ENCODE measurements at regions not wholly inside any gene's neighbourhood (a gene's known extent, or its start where the extent isn't known, plus 50 kb on each side); places are given as distances from the start of the nearest gene placed in this dataset.

- TF ChIP-seq GATA2 (IDR thresholded peaks at IDR 0.05; ENCODE audit: low read depth, low read length) (no peak), GATA3 (IDR thresholded peaks at IDR 0.05; ENCODE audit: low read depth, low read length) (no peak)
These were observed 306.7 kb downstream of the EPB41L4A start for GRCh38 chr5:112112346-112112745.

GRCh38 chr5:112109331-112110007 lies 309.6 kb downstream of the EPB41L4A start:
- TF ChIP-seq GATA3 (IDR thresholded peaks at IDR 0.05; ENCODE audit: low read depth, low read length) = no peak
- TF ChIP-seq GATA2 (IDR thresholded peaks at IDR 0.05; ENCODE audit: low read depth, low read length) = no peak

GRCh38 chr5:112106878-112107277 lies 312.2 kb downstream of the EPB41L4A start:
- no peak for TF ChIP-seq GATA3 (IDR thresholded peaks at IDR 0.05; ENCODE audit: low read depth, low read length)
- TF ChIP-seq GATA2 (IDR thresholded peaks at IDR 0.05; ENCODE audit: low read depth, low read length) = no peak

- no peak for TF ChIP-seq GATA3 (IDR thresholded peaks at IDR 0.05; ENCODE audit: low read depth, low read length)
- TF ChIP-seq GATA2 (IDR thresholded peaks at IDR 0.05; ENCODE audit: low read depth, low read length) = no peak
These were observed 321.3 kb downstream of the EPB41L4A start for GRCh38 chr5:112097768-112098167.

- no peak for TF ChIP-seq GATA3 (IDR thresholded peaks at IDR 0.05; ENCODE audit: low read depth, low read length)
- no peak for TF ChIP-seq GATA2 (IDR thresholded peaks at IDR 0.05; ENCODE audit: low read depth, low read length)
These were observed 330.2 kb upstream of the NREP start for GRCh38 chr5:112087222-112087621.

- TF ChIP-seq GATA2 (IDR thresholded peaks at IDR 0.05; ENCODE audit: low read depth, low read length) (no peak), GATA3 (IDR thresholded peaks at IDR 0.05; ENCODE audit: low read depth, low read length) (no peak)
These were observed 329.7 kb upstream of the NREP start for GRCh38 chr5:112086740-112087139.

- TF ChIP-seq GATA2 (IDR thresholded peaks at IDR 0.05; ENCODE audit: low read depth, low read length) = no peak
- no peak for TF ChIP-seq GATA3 (IDR thresholded peaks at IDR 0.05; ENCODE audit: low read depth, low read length)
These were observed 327.2 kb upstream of the NREP start for GRCh38 chr5:112084149-112084548.

- TF ChIP-seq GATA3 (IDR thresholded peaks at IDR 0.05; ENCODE audit: low read depth, low read length) = no peak
- TF ChIP-seq GATA2 (IDR thresholded peaks at IDR 0.05; ENCODE audit: low read depth, low read length) = no peak
These were observed 326.6 kb upstream of the NREP start for GRCh38 chr5:112083623-112084022.

- no peak for TF ChIP-seq GATA3 (IDR thresholded peaks at IDR 0.05; ENCODE audit: low read depth, low read length)
- TF ChIP-seq GATA2 (IDR thresholded peaks at IDR 0.05; ENCODE audit: low read depth, low read length) = no peak
These were observed 320.2 kb upstream of the NREP start for GRCh38 chr5:112077180-112077579.

- TF ChIP-seq GATA2 (IDR thresholded peaks at IDR 0.05; ENCODE audit: low read depth, low read length) = no peak
- no peak for TF ChIP-seq GATA3 (IDR thresholded peaks at IDR 0.05; ENCODE audit: low read depth, low read length)
These were observed 313.0 kb upstream of the NREP start for GRCh38 chr5:112070022-112070421.

- no peak for TF ChIP-seq GATA2 (IDR thresholded peaks at IDR 0.05; ENCODE audit: low read depth, low read length)
- TF ChIP-seq GATA3 (IDR thresholded peaks at IDR 0.05; ENCODE audit: low read depth, low read length) = no peak
These were observed 312.3 kb upstream of the NREP start for GRCh38 chr5:112069329-112069728.

- TF ChIP-seq GATA2 (IDR thresholded peaks at IDR 0.05; ENCODE audit: low read depth, low read length) (no peak), GATA3 (IDR thresholded peaks at IDR 0.05; ENCODE audit: low read depth, low read length) (no peak)
These were observed 311.6 kb upstream of the NREP start for GRCh38 chr5:112068593-112068992.

- TF ChIP-seq GATA2 (IDR thresholded peaks at IDR 0.05; ENCODE audit: low read depth, low read length) (no peak), GATA3 (IDR thresholded peaks at IDR 0.05; ENCODE audit: low read depth, low read length) (no peak)
These were observed 308.8 kb upstream of the NREP start for GRCh38 chr5:112065781-112066180.

GRCh38 chr5:112064956-112065355 lies 308.0 kb upstream of the NREP start:
- TF ChIP-seq GATA2 (IDR thresholded peaks at IDR 0.05; ENCODE audit: low read depth, low read length) = no peak

- TF ChIP-seq GATA2 (IDR thresholded peaks at IDR 0.05; ENCODE audit: low read depth, low read length) = no peak; the same call in 1 of the 2 replicates
- TF ChIP-seq GATA3 (IDR thresholded peaks at IDR 0.05; ENCODE audit: low read depth, low read length) = no peak
These were observed 307.3 kb upstream of the NREP start for GRCh38 chr5:112064271-112064701.

GRCh38 chr5:112063856-112064255 lies 306.9 kb upstream of the NREP start:
- TF ChIP-seq GATA2 (IDR thresholded peaks at IDR 0.05; ENCODE audit: low read depth, low read length) (peak; percentile 26), GATA3 (IDR thresholded peaks at IDR 0.05; ENCODE audit: low read depth, low read length) (peak; percentile 79)

All from SH-SY5Y (cell line).